ENCODE measurements at regions not wholly inside any gene's neighbourhood (a gene's known extent, or its start where the extent isn't known, plus 50 kb on each side); places are given as distances from the start of the nearest gene placed in this dataset.

DNA sequence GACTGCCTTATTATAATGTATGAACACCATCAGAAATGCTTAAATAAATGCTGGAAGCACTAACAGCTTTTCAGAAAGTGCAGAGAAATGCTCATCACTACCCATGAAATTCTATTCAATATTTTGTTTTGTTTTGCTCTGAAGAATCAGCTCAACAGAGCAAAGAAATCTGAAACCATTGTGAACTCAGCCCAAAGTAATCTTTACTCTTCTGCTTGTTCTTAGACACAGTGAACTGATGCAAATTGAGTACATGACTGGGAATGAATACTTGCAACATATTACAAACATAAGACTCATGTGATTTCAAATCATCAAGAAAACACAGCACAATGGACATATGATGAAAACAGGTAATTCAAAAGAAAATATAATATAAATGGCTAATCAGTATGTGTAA, 404.6 kb upstream of the OPRM1 start:
- TF ChIP-seq GATA3 (IDR thresholded peaks at IDR 0.05; ENCODE audit: low read depth, low read length) (no peak), GATA2 (IDR thresholded peaks at IDR 0.05; ENCODE audit: low read depth, low read length) (no peak)

All from SH-SY5Y (cell line).